Inflammatory macrophage treated with lipopolysaccharide for 1 hour (primary cell): ENCODE measurements at regions not wholly inside any gene's neighbourhood (a gene's known extent, or its start where the extent isn't known, plus 50 kb on each side); places are given as distances from the start of the nearest gene placed in this dataset.
"Not testable (repeated sequence)": the region's sequence is repeated elsewhere in the genome, so short reads cannot be mapped to it uniquely, and the experiment has no call there.

Experiments
- DNase-seq, 2 donors: peaks; one replicate each; pipeline ENCODE4 v3.0.0-alpha.2; 2020 to 2022

DNA sequence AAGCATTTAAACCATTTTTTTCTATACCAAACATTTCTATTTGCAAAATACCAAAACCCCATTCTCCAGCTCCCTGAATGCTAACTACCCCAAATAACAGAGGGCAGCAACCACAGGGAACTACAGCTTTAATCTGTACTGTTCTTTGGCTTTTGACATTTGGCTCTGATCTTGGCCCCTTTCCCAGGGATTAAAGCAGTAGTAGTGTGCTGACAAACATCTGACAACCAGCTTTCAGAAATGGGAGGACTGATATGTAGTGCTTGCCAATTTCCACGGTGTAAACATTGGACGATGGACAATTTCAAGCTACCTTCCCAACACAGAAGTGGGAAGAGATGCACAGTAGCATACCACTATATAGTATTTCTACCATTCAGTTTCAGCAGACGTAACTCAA is 88.4 kb upstream of the TEAD1 start:
- no peak for DNase-seq

- DNase-seq, result no peak
Observed at GRCh38 chr11:12587333-12587991, 86.8 kb upstream of the TEAD1 start.

DNA sequence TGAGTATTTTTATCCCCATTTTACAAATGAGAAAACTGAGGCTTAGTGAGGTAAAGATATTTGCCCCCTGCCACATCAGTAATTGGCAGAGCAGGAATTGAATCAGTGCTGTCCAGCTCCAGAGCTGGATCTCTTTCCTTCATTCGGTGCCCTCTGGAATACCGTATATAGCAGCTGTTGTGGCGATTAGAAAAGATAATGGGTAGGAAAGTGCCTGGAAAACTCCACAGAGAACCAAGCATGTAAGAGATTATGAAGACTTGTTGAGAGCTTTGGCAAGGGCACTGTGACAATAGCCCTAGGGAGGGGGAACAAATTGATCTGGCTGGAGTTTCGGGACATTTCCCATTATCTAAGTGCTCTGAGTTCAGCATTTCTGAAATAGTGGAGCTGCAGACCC is 82.5 kb upstream of the TEAD1 start:
- DNase-seq, result no peak

DNA sequence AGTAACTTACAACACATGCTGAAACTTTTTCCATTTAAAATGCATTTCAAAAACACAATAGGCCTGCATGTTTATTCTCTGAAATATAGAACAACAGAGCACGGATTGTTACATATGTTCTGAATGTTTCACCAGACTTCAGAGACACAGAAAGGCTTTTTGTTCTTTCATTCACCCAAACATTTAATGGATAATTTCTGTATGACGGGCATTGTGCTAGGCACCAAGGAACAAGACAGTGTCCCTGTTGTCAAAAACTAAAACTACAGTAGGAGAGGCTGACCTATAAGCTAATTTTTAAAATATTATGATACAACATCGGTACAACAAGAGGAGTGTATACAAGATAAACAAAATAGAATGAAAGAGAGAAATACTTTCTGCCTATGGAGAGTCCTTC is 81.9 kb upstream of the TEAD1 start:
- no peak for DNase-seq

GRCh38 chr11:12595089-12595847 is 79.0 kb upstream of the TEAD1 start:
- DNase-seq, result not testable (repeated sequence)

DNA sequence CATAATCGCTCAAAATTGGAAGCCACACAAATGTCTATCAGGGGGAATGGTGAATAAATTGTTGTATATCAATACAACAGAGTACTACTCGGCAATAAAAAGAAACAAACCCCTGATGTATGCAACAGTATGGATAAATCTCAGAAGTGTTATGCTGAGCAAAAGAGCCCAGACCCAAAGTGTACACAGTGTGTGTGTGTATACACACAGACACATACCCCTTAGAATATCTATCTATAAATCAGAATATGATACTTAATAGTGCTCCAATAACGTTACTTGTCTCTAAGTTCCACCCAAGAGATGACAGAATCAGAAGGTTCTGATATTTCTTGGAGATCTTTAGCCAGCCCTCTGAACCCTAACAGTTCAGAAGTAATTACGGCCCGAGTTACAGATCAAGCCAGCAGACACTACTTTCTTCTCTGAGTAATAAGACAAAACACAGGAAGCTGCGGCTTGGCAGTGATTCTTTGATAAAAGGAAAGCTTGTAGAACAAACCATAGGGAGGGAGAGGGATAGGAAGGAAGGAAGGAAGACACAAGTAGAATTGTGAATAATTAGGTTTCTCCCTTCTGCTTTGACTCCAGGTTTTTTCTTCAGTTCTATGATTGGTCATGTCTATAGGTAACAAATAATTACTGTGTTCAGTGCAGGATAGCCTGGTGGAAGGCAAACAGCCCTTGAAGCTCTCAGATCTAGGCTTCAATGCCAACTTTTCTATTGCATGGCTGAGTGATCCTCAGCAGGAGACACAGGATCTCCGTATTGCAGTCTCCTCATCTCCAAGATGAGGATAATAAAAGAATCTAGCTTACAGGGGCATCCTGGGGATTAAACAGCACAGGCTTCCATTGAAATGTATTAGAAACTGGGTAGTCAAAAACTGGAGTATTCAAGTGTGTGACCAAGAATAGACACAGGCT is 75.6 kb upstream of the TEAD1 start:
- DNase-seq, result no peak

DNA sequence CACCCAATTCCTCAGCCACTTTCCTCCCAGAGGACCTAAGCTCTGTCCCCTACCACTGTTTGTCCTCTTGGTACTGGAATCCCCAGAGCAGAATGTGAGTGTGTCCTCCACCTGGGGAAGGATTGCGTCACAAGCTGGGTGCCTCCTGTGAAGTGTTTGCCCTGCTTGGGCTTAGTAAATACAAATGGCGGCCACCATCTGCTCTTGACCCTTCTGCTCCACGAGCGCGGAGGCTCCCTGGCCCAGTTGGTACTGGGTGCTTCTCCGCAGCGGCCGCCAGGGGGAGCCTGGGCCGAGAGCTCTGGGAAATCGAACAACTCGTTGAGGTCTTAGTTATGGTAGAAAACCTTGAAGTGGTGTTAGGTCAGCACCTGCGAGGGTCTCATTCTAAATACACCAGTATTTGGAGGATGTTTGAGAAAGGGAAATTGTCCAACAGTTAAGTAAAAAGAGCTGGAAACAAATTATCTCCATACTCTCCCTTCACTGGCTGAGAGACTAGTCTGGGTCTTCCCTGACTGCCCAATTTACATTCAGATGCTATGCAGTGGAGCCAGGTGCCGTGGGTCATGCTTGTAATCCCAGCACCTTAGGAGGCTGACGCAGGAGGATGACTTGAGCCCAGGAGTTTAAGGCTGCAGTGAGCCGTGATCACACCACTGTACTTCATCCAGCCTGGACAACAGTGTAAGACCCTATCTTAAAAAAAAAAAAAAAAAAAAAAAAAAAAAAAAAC is 74.6 kb upstream of the TEAD1 start:
- peak in 1 of 2 donors; percentile 49 for DNase-seq

DNA sequence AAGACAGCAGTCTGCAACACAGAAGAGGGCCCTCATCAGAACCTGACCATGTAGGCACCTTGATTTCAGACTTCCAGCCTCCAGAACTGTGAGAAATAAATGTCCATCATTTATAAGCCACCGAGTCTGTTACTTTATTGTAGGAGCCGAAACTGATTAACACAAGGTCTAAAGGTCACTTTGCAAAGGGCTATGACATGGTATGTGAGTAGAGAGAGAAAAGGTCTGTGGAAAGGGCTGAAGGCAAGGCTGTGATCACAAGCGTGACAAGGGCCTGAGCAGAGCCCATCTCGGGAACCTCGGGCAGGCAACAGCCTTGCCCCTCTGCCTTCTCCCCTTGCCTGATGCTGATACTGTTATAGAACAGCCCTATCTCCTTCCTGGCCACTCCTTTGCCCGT is 73.4 kb upstream of the TEAD1 start:
- no peak for DNase-seq

DNA sequence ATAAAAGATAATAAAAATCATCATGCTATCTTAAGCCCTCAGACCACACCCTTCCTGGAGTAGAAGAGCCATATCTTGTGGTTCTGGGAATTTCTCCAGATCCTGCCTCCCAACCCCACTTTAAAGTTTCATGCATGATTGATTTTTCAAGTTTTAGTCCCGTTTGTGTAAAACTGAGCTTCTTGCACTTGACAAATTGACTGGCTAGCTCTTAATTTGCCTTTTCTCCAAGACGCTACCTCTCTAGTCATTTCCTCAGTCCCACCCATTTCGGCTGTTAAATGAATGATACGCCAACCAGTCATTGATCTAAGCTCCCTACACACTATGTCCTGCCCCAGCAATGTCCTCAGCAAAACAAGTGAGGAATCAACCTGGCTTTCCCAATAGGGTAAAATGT is 71.8 kb upstream of the TEAD1 start:
- no peak for DNase-seq

DNA sequence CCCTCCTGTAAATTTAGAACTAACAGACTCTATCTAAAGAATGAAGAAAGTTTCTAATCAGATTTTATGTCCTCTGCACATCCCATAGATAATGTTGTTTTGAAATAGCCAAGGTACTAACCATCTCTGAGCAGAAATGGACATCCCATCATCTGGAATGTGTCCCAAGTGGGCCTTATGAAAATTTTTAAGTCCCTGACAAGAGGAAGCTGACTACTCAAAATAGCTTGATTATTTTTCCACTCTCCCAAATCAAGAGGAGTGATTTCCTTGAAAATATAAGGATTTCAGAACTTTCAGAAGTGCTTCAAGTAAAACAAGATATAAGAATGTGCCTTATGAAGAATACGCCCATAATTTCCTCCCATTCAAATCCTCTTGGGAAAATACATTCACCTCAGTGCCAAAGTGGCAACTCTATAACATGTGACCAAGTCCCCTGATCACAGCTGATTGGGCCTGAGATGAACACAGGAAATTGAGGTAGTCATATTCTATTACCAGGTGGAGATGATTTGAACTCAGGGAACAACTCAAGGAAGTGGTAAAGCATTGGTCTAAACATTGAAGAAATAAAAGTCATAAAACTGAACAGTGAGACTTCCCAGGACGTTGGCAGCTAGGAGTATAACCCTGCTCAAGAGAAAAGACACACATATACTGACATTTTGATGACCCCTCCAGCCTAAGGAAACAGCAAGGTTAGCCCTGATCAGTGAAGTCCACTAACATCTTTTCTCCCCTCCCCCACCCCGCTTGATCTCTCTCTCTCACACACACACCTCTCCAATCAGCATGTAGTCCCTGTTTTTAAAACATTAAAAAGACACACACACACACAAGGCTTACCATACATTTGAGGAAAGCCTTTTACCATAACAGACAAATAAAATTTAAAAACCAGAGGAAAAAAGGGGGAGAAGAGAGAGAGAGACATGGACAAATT is 70.8 kb upstream of the TEAD1 start:
- DNase-seq, result no peak

DNA sequence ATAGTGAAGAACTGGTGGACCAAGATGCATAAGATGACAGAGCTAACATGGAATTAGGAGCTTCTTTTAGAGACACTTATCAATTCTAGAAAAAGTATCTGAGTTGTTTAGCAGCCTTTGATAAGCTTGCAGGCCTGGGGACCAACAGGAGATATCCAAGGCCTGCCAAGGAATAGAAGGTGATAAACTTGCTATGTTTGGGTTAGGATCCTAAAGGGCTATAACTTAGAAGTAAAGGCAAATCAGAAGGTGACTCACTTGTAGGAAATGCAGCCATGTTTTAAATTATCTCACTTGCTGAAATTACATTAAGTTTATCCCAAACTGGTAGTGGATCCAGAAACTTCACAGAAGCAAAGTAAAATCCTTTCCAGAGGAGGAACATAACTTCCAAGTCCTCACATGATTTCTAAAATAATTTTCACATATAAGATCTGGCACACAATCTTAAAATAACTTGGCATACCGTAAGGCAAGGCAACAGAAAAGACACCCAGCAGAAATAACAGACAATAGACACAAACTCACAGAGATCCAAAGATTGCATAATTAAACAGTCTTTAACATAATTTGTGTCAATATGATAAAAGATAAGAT is 69.6 kb upstream of the TEAD1 start:
- DNase-seq, result no peak

DNA sequence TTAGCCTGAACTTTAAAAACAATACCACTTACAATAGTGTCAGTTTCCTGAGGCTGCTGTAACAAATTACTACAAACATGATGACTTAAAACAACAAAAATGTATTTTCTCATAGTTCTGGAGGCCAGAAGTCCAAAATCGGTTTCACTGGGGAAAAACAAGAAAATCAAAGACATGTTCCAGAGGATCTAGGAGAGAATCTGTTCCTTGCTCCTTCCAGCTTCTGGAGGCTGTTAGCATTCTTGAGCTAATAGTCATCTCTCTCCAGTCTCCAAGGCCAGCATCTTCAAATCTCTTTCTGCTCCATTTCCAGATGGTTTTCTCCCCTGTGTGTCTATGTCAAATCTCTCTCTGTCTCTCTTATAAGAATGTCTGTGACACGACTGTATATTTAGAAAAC is 67.6 kb upstream of the TEAD1 start:
- no peak for DNase-seq

- DNase-seq, result not testable (repeated sequence)
Observed at GRCh38 chr11:12608678-12609077, 65.5 kb upstream of the TEAD1 start.

DNA sequence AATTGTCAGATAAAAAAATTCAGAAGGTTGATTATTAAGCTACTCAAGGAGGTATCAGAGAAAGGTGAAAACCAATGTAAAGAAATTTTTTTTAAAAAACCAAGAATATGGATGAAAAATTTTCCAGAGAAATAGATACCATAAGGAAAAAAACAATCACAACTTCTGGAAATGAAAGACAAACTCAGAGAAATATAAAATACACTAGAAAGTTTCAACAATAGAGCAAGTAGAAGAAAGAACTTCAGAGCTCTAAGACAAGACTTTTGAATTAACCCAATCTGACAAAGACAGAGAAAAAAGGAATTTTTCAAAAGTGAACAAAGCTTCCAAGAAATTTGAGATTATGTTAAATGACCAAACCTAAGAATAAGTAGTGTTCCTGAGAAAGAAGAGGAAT is 62.9 kb upstream of the TEAD1 start:
- DNase-seq, result no peak

DNA sequence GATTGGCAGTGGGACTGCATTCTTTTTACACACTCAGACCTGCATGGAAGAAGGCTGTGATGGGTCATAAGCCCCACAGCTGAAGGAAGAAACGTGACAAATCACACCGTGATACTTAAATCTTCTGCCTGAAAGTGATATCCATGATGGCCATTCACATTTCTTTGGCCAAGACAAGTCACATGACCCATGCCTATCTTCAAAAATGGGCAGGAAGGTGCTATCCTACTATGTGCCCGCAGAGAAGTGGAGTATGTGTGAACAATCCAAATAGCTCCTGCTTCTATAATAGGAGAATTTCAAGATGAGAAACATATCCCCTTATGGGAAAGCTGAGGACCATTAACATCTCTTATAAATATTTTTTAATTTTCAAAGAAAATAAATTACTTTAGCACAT is 56.6 kb upstream of the TEAD1 start:
- DNase-seq, result no peak

DNA sequence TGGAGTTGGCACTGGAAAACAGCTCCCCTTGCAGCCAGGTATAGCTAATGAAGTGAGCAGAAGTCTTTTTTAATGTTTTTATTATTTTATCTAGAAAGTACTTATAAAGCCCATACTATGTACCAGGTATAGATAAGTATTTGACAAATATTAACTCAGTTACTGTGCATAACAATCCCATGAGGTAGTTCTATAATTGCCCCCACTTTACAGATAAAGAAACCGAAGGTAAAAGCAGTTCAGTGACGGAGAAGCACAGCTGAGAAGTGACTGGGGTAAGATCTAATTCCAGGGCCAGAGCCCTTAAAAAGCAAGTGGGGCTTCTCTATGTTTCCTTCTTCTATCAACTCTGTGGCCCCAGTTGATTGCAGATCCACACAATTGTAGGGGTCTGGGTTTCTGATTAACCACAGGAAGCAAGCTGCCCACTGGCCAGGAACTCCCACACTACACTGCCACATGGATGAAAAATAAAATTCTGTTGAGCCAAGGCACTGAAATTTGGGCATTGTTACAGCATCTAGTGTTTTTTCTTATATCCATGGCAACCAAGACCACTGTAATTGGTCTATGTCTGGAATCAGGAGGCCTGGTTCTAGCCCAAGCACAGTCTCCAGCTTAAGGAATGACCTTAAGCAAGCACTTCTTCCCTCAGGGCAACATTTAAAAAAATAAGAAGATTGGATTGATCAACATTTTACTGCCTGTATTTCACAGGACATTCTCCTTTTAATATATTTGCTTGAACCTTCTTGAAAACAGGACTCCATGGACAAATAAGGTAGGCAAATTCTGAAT is 55.3 kb upstream of the TEAD1 start:
- DNase-seq, result no peak

DNA sequence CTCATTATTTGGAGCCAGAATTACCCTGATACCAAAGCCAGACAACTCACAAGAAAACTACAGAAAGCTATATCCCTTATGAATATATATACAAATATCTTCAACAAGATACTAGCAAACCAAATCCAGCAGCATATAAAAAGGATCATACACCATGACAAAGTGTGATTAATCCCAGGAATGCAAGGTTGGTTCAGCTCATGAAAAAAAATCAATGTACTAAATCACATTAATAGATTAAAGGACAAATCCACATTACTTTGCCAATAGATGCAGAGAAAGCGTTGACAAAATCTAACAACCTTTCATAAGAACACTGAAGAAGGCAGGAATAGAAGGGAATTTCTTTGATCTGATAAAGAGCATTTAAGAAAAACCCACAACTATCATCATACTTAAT is 50.4 kb upstream of the TEAD1 start:
- DNase-seq, result no peak
